Caco-2 (cell line): ENCODE measurements at regions not wholly inside any gene's neighbourhood (a gene's known extent, or its start where the extent isn't known, plus 50 kb on each side); places are given as distances from the start of the nearest gene placed in this dataset.
"Not testable (repeated sequence)": the region's sequence is repeated elsewhere in the genome, so short reads cannot be mapped to it uniquely, and the experiment has no call there.

Experiments
- BruUV-seq: library from RNA; stranded (reverse); fragments of 400-500 nt; replicated peaks from 2 replicates; lab custom pipeline; 2021; lab: Mats Ljungman, UMichigan
- CTCF ChIA-PET: fragments of 300-600 bp; sonication (Branson Sonifier 250); formaldehyde crosslinking; loops from one replicate; lab custom pipeline; 2022; ENCODE audit warnings: antibody characterized with exemption; lab: Charles Lee
- POLR2A ChIA-PET: fragments of 300-600 bp; sonication (Branson Sonifier 250); formaldehyde crosslinking; loops from one replicate; lab custom pipeline; 2022; ENCODE audit warnings: antibody characterized with exemption; lab: Charles Lee
- DNase-seq, 2 experiments: peaks; one replicate each; pipeline versions ENCODE4 v3.0.0 to v3.0.0-alpha.2; 2020 to 2022
- H3K27me3 ChIP-seq: replicated peaks from 2 replicates; pipeline ENCODE4 v1.6.0; 2011; ENCODE audit warnings: low read length; ENCODE audit not compliant: control insufficient read depth, insufficient read depth
- H3K36me3 ChIP-seq: 2 replicates; pipeline ENCODE4 v1.5.1; 2011; ENCODE audit warnings: low read length; ENCODE audit not compliant: control insufficient read depth, insufficient read depth
- H3K4me1 ChIP-seq: fragments of 250-450 bp; sonication (Bioruptor Pico); 2 replicates; pipeline ENCODE4 v1.5.1; 2020; ENCODE audit warnings: mild to moderate bottlenecking
- H3K4me3 ChIP-seq: 2 replicates; pipeline ENCODE4 v1.5.1; 2011; ENCODE audit warnings: low read depth, mild to moderate bottlenecking, control low read depth, low read length
- H3K9me3 ChIP-seq: fragments of 250-450 bp; sonication (Bioruptor Pico); 2 replicates; pipeline ENCODE4 v1.5.1; 2020; ENCODE audit warnings: mild to moderate bottlenecking, moderate library complexity
- H3K27ac Mint-ChIP-seq: one replicate; pipeline ENCODE4 v1.8.0; 2022; ENCODE audit warnings: mixed read lengths; ENCODE audit not compliant: unreplicated experiment
- H3K27me3 Mint-ChIP-seq: one replicate; pipeline ENCODE4 v1.8.0; 2022; ENCODE audit warnings: mixed read lengths; ENCODE audit not compliant: insufficient read depth, unreplicated experiment
- H3K36me3 Mint-ChIP-seq: one replicate; pipeline ENCODE4 v1.8.0; 2022; ENCODE audit warnings: mild to moderate bottlenecking, mixed read lengths; ENCODE audit not compliant: insufficient read depth, unreplicated experiment
- H3K4me1 Mint-ChIP-seq: one replicate; pipeline ENCODE4 v1.8.0; 2022; ENCODE audit warnings: low read depth, mixed read lengths; ENCODE audit not compliant: unreplicated experiment
- H3K4me3 Mint-ChIP-seq: one replicate; pipeline ENCODE4 v1.8.0; 2022; ENCODE audit warnings: mild to moderate bottlenecking, moderate library complexity, mixed read lengths; ENCODE audit not compliant: unreplicated experiment
- H3K9me3 Mint-ChIP-seq: one replicate; pipeline ENCODE4 v1.8.0; 2022; ENCODE audit warnings: mixed read lengths; ENCODE audit not compliant: unreplicated experiment
- CTCF ChIP-seq, 2 experiments: fragments of 200-600 bp in 1 of 2; IDR thresholded peaks; 1 replicate in 1 of 2; 2 replicates in 1 of 2; pipeline versions ENCODE4 v1.5.1 to v1.8.0; 2011 to 2022; ENCODE audit warnings: antibody characterized with exemption in 1 of 2, control low read depth in 1 of 2, inconsistent platforms in 1 of 2, low read depth in 1 of 2, low read length in 1 of 2, mild to moderate bottlenecking in 1 of 2, moderate library complexity in 1 of 2; ENCODE audit not compliant: insufficient read depth in 1 of 2, severe bottlenecking in 1 of 2, unreplicated experiment in 1 of 2
- intact Hi-C: fragments of 100-400 bp; cut with micrococcal nuclease; formaldehyde crosslinking; loops from one replicate; pipeline ENCODE4 v1.10.0; 2022; ENCODE audit not compliant: unreplicated experiment

- TF ChIP-seq CTCF (IDR thresholded peaks at IDR 0.05; ENCODE audit: insufficient read depth in 1 of 2, low read depth in 1 of 2, low read length in 1 of 2, severe bottlenecking in 1 of 2, unreplicated experiment in 1 of 2): no peak
- intact Hi-C loops: no loop called here
- H3K9me3 ChIP-seq: no peaks in the 10 kb centered on the region
- H3K4me1 ChIP-seq: no peaks in the 10 kb centered on the region
- no peak for DNase-seq
- no peaks in the 10 kb centered on the region for H3K9me3 Mint-ChIP-seq
- ChIA-PET POLR2A (interaction anchor here (0.7 kb wide), 1 partner anchor 488 kb away, joined by 3 read pairs; no protein-coding TSS in a partner anchor), CTCF (interaction anchor here (0.6 kb wide), 1 partner anchor 608 kb away, joined by 3 read pairs; no protein-coding TSS in a partner anchor)
- no peak overlapping the region for H3K4me3 ChIP-seq
- H3K36me3 ChIP-seq: no peaks in the 10 kb centered on the region
- H3K36me3 Mint-ChIP-seq: no peaks in the 10 kb centered on the region
- no peaks in the 10 kb centered on the region for H3K4me1 Mint-ChIP-seq
- no peak overlapping the region for H3K27ac Mint-ChIP-seq
- H3K27me3 Mint-ChIP-seq: no peaks in the 10 kb centered on the region
- no peak overlapping the region for H3K4me3 Mint-ChIP-seq
- no TSS peak for BruUV-seq
- no peaks in the 10 kb centered on the region for H3K27me3 ChIP-seq
Measured at GRCh38 chr5:28807195-28807729, 1768.9 kb upstream of the CDH9 start.

GRCh38 chr5:28799035-28799434, 1760.6 kb upstream of the CDH9 start:
- H3K36me3 Mint-ChIP-seq, POLR2A ChIA-PET, H3K9me3 Mint-ChIP-seq, intact Hi-C loops, H3K4me1 Mint-ChIP-seq, CTCF ChIA-PET, H3K27me3 ChIP-seq, H3K9me3 ChIP-seq, H3K4me3 ChIP-seq, DNase-seq, H3K36me3 ChIP-seq, H3K27me3 Mint-ChIP-seq, H3K27ac Mint-ChIP-seq, H3K4me1 ChIP-seq, BruUV-seq, H3K4me3 Mint-ChIP-seq: not testable (repeated sequence)

- no peak for TF ChIP-seq CTCF (IDR thresholded peaks at IDR 0.05; ENCODE audit: insufficient read depth in 1 of 2, low read depth in 1 of 2, low read length in 1 of 2, severe bottlenecking in 1 of 2, unreplicated experiment in 1 of 2)
- CTCF ChIA-PET: no interaction called here
Measured at GRCh38 chr5:28788954-28789353, 1750.6 kb upstream of the CDH9 start.

More at GRCh38 chr5:28788954-28789353, 1750.6 kb upstream of the CDH9 start:
- POLR2A ChIA-PET: no interaction called here
- BruUV-seq: no TSS peak
- no peak for DNase-seq
- Mint-ChIP-seq H3K9me3 (no peaks in the 10 kb centered on the region), H3K27ac (no peak overlapping the region), H3K27me3 (no peaks in the 10 kb centered on the region), H3K4me3 (no peak overlapping the region), H3K36me3 (no peaks in the 10 kb centered on the region), H3K4me1 (no peaks in the 10 kb centered on the region)
- no peaks in the 10 kb centered on the region for H3K27me3 ChIP-seq
- no peaks in the 10 kb centered on the region for H3K4me1 ChIP-seq
- H3K4me3 ChIP-seq: no peak overlapping the region
- intact Hi-C loops: no loop called here
- H3K36me3 ChIP-seq: no peaks in the 10 kb centered on the region
- no peaks in the 10 kb centered on the region for H3K9me3 ChIP-seq
